Mammary epithelial cell (primary cell): ENCODE measurements at regions not wholly inside any gene's neighbourhood (a gene's known extent, or its start where the extent isn't known, plus 50 kb on each side); places are given as distances from the start of the nearest gene placed in this dataset.

Experiments used
- CTCF ChIP-seq, 2 donors: IDR thresholded peaks in 1 of 2; conservative IDR thresholded peaks in 1 of 2; 2 replicates each; pipeline ENCODE4 v1.5.1; 2011 to 2012; ENCODE audit warnings: inconsistent platforms in 2 of 2, low read length in 2 of 2, mild to moderate bottlenecking in 2 of 2, control low read depth in 1 of 2, low read depth in 1 of 2; ENCODE audit not compliant: insufficient read depth in 1 of 2; ENCODE audit errors: extremely low read depth in 1 of 2
- EZH2 ChIP-seq: IDR thresholded peaks from 2 replicates; pipeline ENCODE4 v1.6.1; 2012; ENCODE audit warnings: low read length, inconsistent platforms, borderline replicate concordance

DNA sequence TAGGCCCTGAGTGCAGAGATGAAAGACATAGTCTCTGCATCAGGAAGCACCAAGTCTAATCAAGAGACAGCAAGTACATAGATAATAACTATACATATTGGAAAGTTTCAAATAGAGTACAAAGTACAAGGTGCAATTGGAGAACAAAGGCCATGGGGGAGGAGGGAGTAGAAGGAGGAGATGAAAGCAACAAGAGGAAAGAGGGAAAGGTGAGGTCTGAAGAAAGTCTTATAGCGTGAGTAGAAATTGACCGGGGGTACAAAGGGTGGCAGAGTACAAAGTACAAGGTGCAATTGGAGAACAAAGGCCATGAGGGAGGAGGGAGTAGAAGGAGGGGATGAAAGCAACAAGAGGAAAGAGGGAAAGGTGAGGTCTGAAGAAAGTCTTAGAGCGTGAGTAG lies 244.2 kb upstream of the JUN start:
- TF ChIP-seq CTCF (conservative IDR thresholded peaks at IDR 0.05 in 1 of 2, IDR thresholded peaks at IDR 0.05 in 1 of 2; ENCODE audit: extremely low read depth in 1 of 2, insufficient read depth in 1 of 2, low read depth in 1 of 2, low read length in 2 of 2) (no peak), EZH2 (no peak)
